ENCODE measurements at regions not wholly inside any gene's neighbourhood (a gene's known extent, or its start where the extent isn't known, plus 50 kb on each side); places are given as distances from the start of the nearest gene placed in this dataset.

DNA sequence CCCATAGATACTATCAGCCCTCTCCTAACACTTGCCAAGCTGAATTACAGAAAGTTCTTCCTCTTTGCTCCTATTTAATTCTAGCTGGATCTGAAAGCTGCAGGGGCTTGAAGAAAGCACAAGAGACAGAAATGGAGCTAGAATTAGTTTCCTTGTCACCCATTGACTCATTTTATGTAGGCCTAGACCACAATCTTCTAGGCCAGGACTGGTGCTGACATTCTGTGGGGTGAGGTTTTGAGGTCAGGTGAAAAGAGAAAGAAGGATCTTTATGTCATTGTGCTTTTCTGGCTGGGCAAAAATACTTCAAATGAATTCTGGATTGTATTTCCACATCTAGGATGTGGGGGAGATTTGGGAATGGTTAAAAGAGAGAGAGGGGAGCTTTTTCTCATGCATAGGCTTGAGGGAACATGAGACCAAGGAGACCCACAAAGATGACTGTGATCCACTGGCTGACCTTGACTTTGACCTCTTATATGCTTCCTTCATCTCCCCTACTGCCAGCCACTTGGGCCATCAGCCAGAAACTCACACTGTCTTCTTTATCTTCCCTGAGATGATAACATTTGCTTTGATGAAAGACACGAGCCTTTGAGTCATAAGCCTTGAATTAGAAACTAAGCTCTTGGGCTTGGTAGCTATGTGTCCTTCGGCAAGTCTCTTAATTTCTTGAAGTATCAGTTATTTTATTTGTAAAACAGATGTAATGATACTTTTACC, 274.9 kb upstream of the CADM1 start:
- no peak for FAIRE-seq
- H3K27ac ChIP-seq (ENCODE audit: extremely low read length, insufficient read depth, low read length), result no peak overlapping the region
- DNase-seq (ENCODE audit: low spot score), result no peak
- ChIA-PET CTCF (ENCODE audit: low intra/inter-chr PET ratio, low total read pairs) (no interaction called here), POLR2A (no interaction called here)
- in situ Hi-C loops (cut with HindIII; ENCODE audit: extremely low pct_ligation_motif_present, low pct_unique_long_range_greater_than_20kb) (no loop called here), intact Hi-C loops (cut with micrococcal nuclease; ENCODE audit: unreplicated experiment) (no loop called here)
- no peaks in the 10 kb centered on the region for H3K36me3 ChIP-seq (replicated peaks in 1 of 2; ENCODE audit: control insufficient read depth in 1 of 2, insufficient read depth in 2 of 2, low read length in 2 of 2)
- no peak overlapping the region for H3K9ac ChIP-seq (ENCODE audit: insufficient read depth, low read depth, low read length)
- 0 out of 5 replicates have a peak, but pooled peaks cover 0 to 11% of the 10 kb centered on the region in 2 experiments for H3K27me3 ChIP-seq (ENCODE audit: control insufficient read depth in 1 of 2, insufficient read depth in 2 of 2, low read length in 2 of 2)
- BruUV-seq (replicated peaks), result no TSS peak
- 0% methylated on average over 2 of the region's 2 CpGs for WGBS (ENCODE audit: low lambda C conversion rate)
- H3K4me3 ChIP-seq (replicated peaks in 1 of 3; ENCODE audit: insufficient read depth in 1 of 3, low read depth in 2 of 3, low read length in 3 of 3), result no peak overlapping the region
- H3K79me2 ChIP-seq (ENCODE audit: insufficient read depth, low read length), result no peaks in the 10 kb centered on the region
- peaks cover 5% of the 10 kb centered on the region; the same call in 1 of the 2 replicates for H3K9me3 ChIP-seq (ENCODE audit: low read length)
- ATAC-seq, result no peak
- H4K20me1 ChIP-seq (ENCODE audit: insufficient read depth, low read length), result no peaks in the 10 kb centered on the region
- H3K4me1 ChIP-seq (ENCODE audit: insufficient read depth, low read length), result no peaks in the 10 kb centered on the region
- no peak overlapping the region for H3K4me2 ChIP-seq (ENCODE audit: low read depth, low read length)
- no peak overlapping the region for H2AFZ ChIP-seq (ENCODE audit: low read length)
- TF ChIP-seq ZNF776 (CRISPR knock-in tag; IDR thresholded peaks at IDR 0.05) (no peak), GABPA (IDR thresholded peaks at IDR 0.05; ENCODE audit: low read depth, low read length) (no peak), GABPA (CRISPR knock-in tag; IDR thresholded peaks at IDR 0.05; ENCODE audit: low read depth) (no peak), TSC22D2 (CRISPR knock-in tag; IDR thresholded peaks at IDR 0.05; ENCODE audit: borderline replicate concordance) (no peak), ZNF326 (CRISPR knock-in tag; IDR thresholded peaks at IDR 0.05; ENCODE audit: borderline replicate concordance) (no peak), HCFC1 (IDR thresholded peaks at IDR 0.05; ENCODE audit: low read depth, low read length) (no peak), CBX1 (IDR thresholded peaks at IDR 0.05; ENCODE audit: low read depth) (no peak)
- TF ChIP-seq, protein P1, sequence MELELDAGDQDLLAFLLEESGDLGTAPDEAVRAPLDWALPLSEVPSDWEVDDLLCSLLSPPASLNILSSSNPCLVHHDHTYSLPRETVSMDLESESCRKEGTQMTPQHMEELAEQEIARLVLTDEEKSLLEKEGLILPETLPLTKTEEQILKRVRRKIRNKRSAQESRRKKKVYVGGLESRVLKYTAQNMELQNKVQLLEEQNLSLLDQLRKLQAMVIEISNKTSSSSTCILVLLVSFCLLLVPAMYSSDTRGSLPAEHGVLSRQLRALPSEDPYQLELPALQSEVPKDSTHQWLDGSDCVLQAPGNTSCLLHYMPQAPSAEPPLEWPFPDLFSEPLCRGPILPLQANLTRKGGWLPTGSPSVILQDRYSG (CRISPR knock-in tag; IDR thresholded peaks at IDR 0.05), result no peak
- TF ChIP-seq, protein P2, sequence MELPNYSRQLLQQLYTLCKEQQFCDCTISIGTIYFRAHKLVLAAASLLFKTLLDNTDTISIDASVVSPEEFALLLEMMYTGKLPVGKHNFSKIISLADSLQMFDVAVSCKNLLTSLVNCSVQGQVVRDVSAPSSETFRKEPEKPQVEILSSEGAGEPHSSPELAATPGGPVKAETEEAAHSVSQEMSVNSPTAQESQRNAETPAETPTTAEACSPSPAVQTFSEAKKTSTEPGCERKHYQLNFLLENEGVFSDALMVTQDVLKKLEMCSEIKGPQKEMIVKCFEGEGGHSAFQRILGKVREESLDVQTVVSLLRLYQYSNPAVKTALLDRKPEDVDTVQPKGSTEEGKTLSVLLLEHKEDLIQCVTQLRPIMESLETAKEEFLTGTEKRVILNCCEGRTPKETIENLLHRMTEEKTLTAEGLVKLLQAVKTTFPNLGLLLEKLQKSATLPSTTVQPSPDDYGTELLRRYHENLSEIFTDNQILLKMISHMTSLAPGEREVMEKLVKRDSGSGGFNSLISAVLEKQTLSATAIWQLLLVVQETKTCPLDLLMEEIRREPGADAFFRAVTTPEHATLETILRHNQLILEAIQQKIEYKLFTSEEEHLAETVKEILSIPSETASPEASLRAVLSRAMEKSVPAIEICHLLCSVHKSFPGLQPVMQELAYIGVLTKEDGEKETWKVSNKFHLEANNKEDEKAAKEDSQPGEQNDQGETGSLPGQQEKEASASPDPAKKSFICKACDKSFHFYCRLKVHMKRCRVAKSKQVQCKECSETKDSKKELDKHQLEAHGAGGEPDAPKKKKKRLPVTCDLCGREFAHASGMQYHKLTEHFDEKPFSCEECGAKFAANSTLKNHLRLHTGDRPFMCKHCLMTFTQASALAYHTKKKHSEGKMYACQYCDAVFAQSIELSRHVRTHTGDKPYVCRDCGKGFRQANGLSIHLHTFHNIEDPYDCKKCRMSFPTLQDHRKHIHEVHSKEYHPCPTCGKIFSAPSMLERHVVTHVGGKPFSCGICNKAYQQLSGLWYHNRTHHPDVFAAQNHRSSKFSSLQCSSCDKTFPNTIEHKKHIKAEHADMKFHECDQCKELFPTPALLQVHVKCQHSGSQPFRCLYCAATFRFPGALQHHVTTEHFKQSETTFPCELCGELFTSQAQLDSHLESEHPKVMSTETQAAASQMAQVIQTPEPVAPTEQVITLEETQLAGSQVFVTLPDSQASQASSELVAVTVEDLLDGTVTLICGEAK (IDR thresholded peaks at IDR 0.05), result no peak
- TF ChIP-seq, protein P2 (CRISPR knock-in tag; IDR thresholded peaks at IDR 0.05), result no peak
- TF ChIP-seq, protein P3, sequence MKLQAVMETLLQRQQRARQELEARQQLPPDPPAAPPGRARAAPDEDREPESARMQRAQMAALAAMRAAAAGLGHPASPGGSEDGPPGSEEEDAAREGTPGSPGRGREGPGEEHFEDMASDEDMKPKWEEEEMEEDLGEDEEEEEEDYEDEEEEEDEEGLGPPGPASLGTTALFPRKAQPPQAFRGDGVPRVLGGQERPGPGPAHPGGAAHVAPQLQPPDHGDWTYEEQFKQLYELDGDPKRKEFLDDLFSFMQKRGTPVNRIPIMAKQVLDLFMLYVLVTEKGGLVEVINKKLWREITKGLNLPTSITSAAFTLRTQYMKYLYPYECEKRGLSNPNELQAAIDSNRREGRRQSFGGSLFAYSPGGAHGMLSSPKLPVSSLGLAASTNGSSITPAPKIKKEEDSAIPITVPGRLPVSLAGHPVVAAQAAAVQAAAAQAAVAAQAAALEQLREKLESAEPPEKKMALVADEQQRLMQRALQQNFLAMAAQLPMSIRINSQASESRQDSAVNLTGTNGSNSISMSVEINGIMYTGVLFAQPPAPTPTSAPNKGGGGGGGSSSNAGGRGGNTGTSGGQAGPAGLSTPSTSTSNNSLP (IDR thresholded peaks at IDR 0.05; ENCODE audit: low read depth, low read length), result no peak

Measured in HepG2 (cell line).